H1 (cell line): ENCODE measurements at regions not wholly inside any gene's neighbourhood (a gene's known extent, or its start where the extent isn't known, plus 50 kb on each side); places are given as distances from the start of the nearest gene placed in this dataset.

ENCODE experiments used
- CTCF ChIA-PET: fragments of 300-600 bp; sonication (Branson Sonifier 250); formaldehyde crosslinking; loops from one replicate; lab custom pipeline; 2021; ENCODE audit not compliant: partially characterized antibody; lab: Charles Lee
- POLR2A ChIA-PET: fragments of 300-600 bp; sonication (Branson Sonifier 250); formaldehyde crosslinking; loops from one replicate; lab custom pipeline; 2021; ENCODE audit warnings: inconsistent platforms; ENCODE audit not compliant: partially characterized antibody; lab: Charles Lee
- DNase-seq, 2 experiments: peaks; one replicate each; pipeline versions ENCODE4 v3.0.0 to v3.0.0-alpha.2; 2010 to 2022; ENCODE audit warnings: low spot score in 2 of 2, low read depth in 1 of 2, mixed read lengths in 1 of 2
- FAIRE-seq: peaks from 2 replicates; lab custom pipeline; 2011; peaks lifted over from hg19 to GRCh38; lab: Jason Lieb, UNC
- H2AFZ ChIP-seq: 2 replicates; pipeline ENCODE4 v1.8.1; 2012; ENCODE audit warnings: low read length, inconsistent platforms
- H2AK5ac ChIP-seq: 2 replicates; pipeline ENCODE4 v1.6.1; 2013; ENCODE audit warnings: low read depth, low read length
- H2BK120ac ChIP-seq: replicated peaks from 2 replicates; pipeline ENCODE3; 2013; ENCODE audit warnings: low read depth, low read length, inconsistent platforms
- H2BK12ac ChIP-seq: 2 replicates; pipeline ENCODE4 v1.6.1; 2013; ENCODE audit warnings: low read depth, low read length
- H2BK15ac ChIP-seq: 2 replicates; pipeline ENCODE4 v1.6.1; 2013; ENCODE audit warnings: low read length
- H2BK20ac ChIP-seq: 2 replicates; pipeline ENCODE4 v1.6.1; 2013; ENCODE audit warnings: low read length
- H2BK5ac ChIP-seq: 2 replicates; pipeline ENCODE4 v1.6.1; 2013; ENCODE audit warnings: low read depth, low read length
- H3K14ac ChIP-seq: 2 replicates; pipeline ENCODE4 v1.6.1; 2013; ENCODE audit warnings: inconsistent platforms; ENCODE audit not compliant: insufficient read length
- H3K18ac ChIP-seq: 2 replicates; pipeline ENCODE4 v1.6.1; 2013; ENCODE audit warnings: low read length; ENCODE audit errors: extremely low read depth
- H3K23ac ChIP-seq: 2 replicates; pipeline ENCODE4 v1.6.1; 2013; ENCODE audit warnings: inconsistent platforms; ENCODE audit not compliant: insufficient read length
- H3K23me2 ChIP-seq: 2 replicates; pipeline ENCODE4 v1.6.1; 2013; ENCODE audit warnings: low read depth, low read length
- H3K27ac ChIP-seq: 2 replicates; pipeline ENCODE4 v1.6.1; 2011; ENCODE audit warnings: low read depth, low read length, inconsistent platforms
- H3K27me3 ChIP-seq, 4 experiments: replicated peaks in 1 of 4; 1 replicate in 1 of 4; 2 replicates in 3 of 4; pipeline versions ENCODE4 v1.6.1 to v1.8.1; 2011 to 2013; ENCODE audit warnings: low read length in 3 of 4, mild to moderate bottlenecking in 3 of 4, inconsistent platforms in 2 of 4, mixed read lengths in 2 of 4, moderate library complexity in 1 of 4; ENCODE audit not compliant: control insufficient read depth in 3 of 4, insufficient read depth in 3 of 4; ENCODE audit errors: extremely low read depth in 1 of 4
- H3K36me3 ChIP-seq, 4 experiments: 2 replicates each; pipeline versions ENCODE4 v1.6.1 to v1.8.1; 2011 to 2013; ENCODE audit warnings: mild to moderate bottlenecking in 4 of 4, low read length in 3 of 4, moderate library complexity in 2 of 4, control low read depth in 1 of 4, inconsistent platforms in 1 of 4; ENCODE audit not compliant: insufficient read depth in 4 of 4, control insufficient read depth in 2 of 4
- H3K4ac ChIP-seq: replicated peaks from 2 replicates; pipeline ENCODE3; 2013; ENCODE audit warnings: low read length, low read depth, mixed read lengths, inconsistent platforms; ENCODE audit not compliant: insufficient read length
- H3K4me1 ChIP-seq, 4 experiments: replicated peaks in 1 of 4; 1 replicate in 1 of 4; 2 replicates in 3 of 4; pipeline versions ENCODE4 v1.6.1 to v1.8.1; 2011 to 2013; ENCODE audit warnings: low read length in 3 of 4, inconsistent platforms in 2 of 4, mixed read lengths in 1 of 4; ENCODE audit not compliant: insufficient read depth in 4 of 4, control insufficient read depth in 3 of 4
- H3K4me2 ChIP-seq, 2 experiments: 2 replicates each; pipeline versions ENCODE4 v1.6.1 to v1.8.1; 2011 to 2013; ENCODE audit warnings: low read depth in 2 of 2, low read length in 2 of 2, control low read depth in 1 of 2, inconsistent platforms in 1 of 2, mild to moderate bottlenecking in 1 of 2; ENCODE audit not compliant: insufficient read depth in 1 of 2
- H3K4me3 ChIP-seq, 4 experiments: fragments of 200-600, 300-600 bp in 1 of 4; sonication (generic), shearing (Covaris generic), sonication (Bioruptor Twin) in 1 of 4; 2 replicates each; pipeline versions ENCODE4 v1.5.1 to v1.8.1; 2011 to 2016; ENCODE audit warnings: low read length in 4 of 4, low read depth in 3 of 4, control low read depth in 2 of 4, inconsistent platforms in 2 of 4, mild to moderate bottlenecking in 2 of 4, mixed read lengths in 1 of 4, moderate library complexity in 1 of 4; ENCODE audit not compliant: insufficient read depth in 2 of 4; ENCODE audit errors: extremely low read depth in 1 of 4
- H3K56ac ChIP-seq: replicated peaks from 2 replicates; pipeline ENCODE3; 2013; ENCODE audit warnings: low read depth, mild to moderate bottlenecking, mixed read lengths, low read length, inconsistent platforms; ENCODE audit not compliant: insufficient read length
- H3K79me1 ChIP-seq: 2 replicates; pipeline ENCODE4 v1.6.1; 2013; ENCODE audit warnings: low read depth, low read length, control low read depth
- H3K79me2 ChIP-seq, 2 experiments: 2 replicates each; pipeline versions ENCODE4 v1.6.1 to v1.8.1; 2012 to 2013; ENCODE audit warnings: low read length in 2 of 2, mild to moderate bottlenecking in 2 of 2, inconsistent platforms in 1 of 2; ENCODE audit not compliant: insufficient read depth in 2 of 2, control insufficient read depth in 1 of 2
- H3K9ac ChIP-seq, 4 experiments: replicated peaks in 1 of 4; 1 replicate in 1 of 4; 2 replicates in 3 of 4; pipeline versions ENCODE4 v1.6.1 to v1.8.1; 2011 to 2013; ENCODE audit warnings: low read depth in 3 of 4, low read length in 3 of 4, control low read depth in 2 of 4, mild to moderate bottlenecking in 2 of 4, moderate library complexity in 2 of 4, inconsistent platforms in 1 of 4; ENCODE audit errors: extremely low read depth in 1 of 4
- H3K9me3 ChIP-seq, 2 experiments: 2 replicates each; pipeline versions ENCODE4 v1.6.1 to v1.8.1; 2012 to 2013; ENCODE audit warnings: mild to moderate bottlenecking in 2 of 2, moderate library complexity in 2 of 2, control low read depth in 1 of 2, inconsistent platforms in 1 of 2, low read depth in 1 of 2, low read length in 1 of 2, mixed read lengths in 1 of 2; ENCODE audit not compliant: insufficient read depth in 2 of 2
- H4K20me1 ChIP-seq, 2 experiments: replicated peaks in 1 of 2; 2 replicates each; pipeline versions ENCODE3 to v1.8.1; 2011 to 2013; ENCODE audit warnings: inconsistent platforms in 2 of 2, low read length in 2 of 2, mild to moderate bottlenecking in 1 of 2; ENCODE audit not compliant: insufficient read depth in 2 of 2, control insufficient read depth in 1 of 2
- H4K5ac ChIP-seq: 2 replicates; pipeline ENCODE4 v1.6.1; 2013; ENCODE audit warnings: low read length, low read depth, mixed read lengths, inconsistent platforms; ENCODE audit not compliant: insufficient read length
- H4K8ac ChIP-seq: 2 replicates; pipeline ENCODE4 v1.8.0; 2013; ENCODE audit warnings: mild to moderate bottlenecking, moderate library complexity, low read length, inconsistent platforms; ENCODE audit not compliant: insufficient read depth; ENCODE audit errors: extremely low read depth
- H4K91ac ChIP-seq: replicated peaks from 2 replicates; pipeline ENCODE3; 2013; ENCODE audit warnings: low read length, mixed read lengths, inconsistent platforms; ENCODE audit not compliant: insufficient read length
- CEBPB ChIP-seq: IDR thresholded peaks from 2 replicates; pipeline ENCODE4 v1.6.1; 2012; ENCODE audit warnings: low read depth, low read length
- HDAC2 ChIP-seq, 2 experiments: fragments of 300-600 bp in 1 of 2; sonication (generic) in 1 of 2; IDR thresholded peaks; 2 replicates each; pipeline ENCODE4 v1.6.1; 2011 to 2012; ENCODE audit warnings: low read depth in 2 of 2, low read length in 2 of 2, mild to moderate bottlenecking in 2 of 2, moderate library complexity in 2 of 2, borderline replicate concordance in 1 of 2, inconsistent platforms in 1 of 2
- RNF2 ChIP-seq: fragments of 200-900, 300-1000 bp; sonication (generic); IDR thresholded peaks from 2 replicates; pipeline ENCODE4 v1.7.1; 2016; ENCODE audit warnings: borderline replicate concordance, low read depth, mild to moderate bottlenecking, antibody characterized with exemption, low read length; ENCODE audit not compliant: poor library complexity, severe bottlenecking; ENCODE audit errors: missing control alignments
- RXRA ChIP-seq: IDR thresholded peaks from 2 replicates; pipeline ENCODE4 v1.6.1; 2011; ENCODE audit warnings: low read depth, mild to moderate bottlenecking, low read length, moderate library complexity; ENCODE audit not compliant: insufficient read depth
- TAF7 ChIP-seq: optimal IDR thresholded peaks from 2 replicates; pipeline ENCODE3; 2011; ENCODE audit warnings: low read depth, mild to moderate bottlenecking, inconsistent platforms, low read length, moderate library complexity, borderline replicate concordance
- TCF12 ChIP-seq: IDR thresholded peaks from 2 replicates; pipeline ENCODE4 v1.6.1; 2011; ENCODE audit warnings: low read depth, mild to moderate bottlenecking, low read length

DNA sequence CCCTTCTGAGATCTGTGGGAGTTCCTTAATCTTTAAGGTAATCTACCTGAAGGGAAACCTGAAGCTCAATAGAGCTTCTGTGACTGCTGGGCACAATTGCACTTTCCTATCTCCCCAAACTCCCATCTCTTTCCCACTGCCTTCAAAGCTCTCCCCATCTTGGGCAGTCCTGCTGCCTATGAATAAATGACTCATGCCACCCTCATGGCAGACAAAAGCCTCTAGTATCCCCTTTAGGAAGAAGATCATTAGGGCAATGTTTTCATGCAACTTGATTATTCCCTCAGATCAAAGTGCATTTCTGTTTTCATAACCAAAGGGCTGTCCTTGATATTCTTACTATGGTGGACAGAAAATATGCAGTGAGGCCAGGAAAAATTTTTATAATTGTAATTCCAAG, 704.9 kb upstream of the LRRN3 start:
- ChIA-PET CTCF (interaction anchor here (0.7 kb wide), 1 partner anchor 634 kb away, joined by 3 read pairs; no protein-coding TSS in a partner anchor), POLR2A (no interaction called here)
- no peak overlapping the region for H3K18ac ChIP-seq
- no peak overlapping the region for H3K23ac ChIP-seq
- DNase-seq (no peak), FAIRE-seq (no peak)
- H3K4ac ChIP-seq = no peak overlapping the region
- H4K5ac ChIP-seq = no peak overlapping the region
- H2AK5ac ChIP-seq = no peak overlapping the region
- H2BK12ac ChIP-seq = no peak overlapping the region
- no peak overlapping the region for H3K27ac ChIP-seq
- H3K4me3 ChIP-seq = no peak overlapping the region
- no peaks in the 10 kb centered on the region for H3K79me2 ChIP-seq
- H3K4me1 ChIP-seq = peaks cover 0 to 12% (median 3%) of the 10 kb centered on the region in 4 experiments; a peak in 5 of 7 replicates
- H2BK20ac ChIP-seq = no peak overlapping the region
- peaks cover 0 to 2% (median 0%) of the 10 kb centered on the region in 4 experiments; a peak in 1 of 7 replicates for H3K27me3 ChIP-seq
- TF ChIP-seq RXRA = no peak
- no peak for TF ChIP-seq TCF12
- TF ChIP-seq CEBPB = no peak
- no peak for TF ChIP-seq HDAC2 (IDR thresholded peaks at IDR 0.05; ENCODE audit: borderline replicate concordance in 1 of 2, low read depth in 2 of 2, low read length in 2 of 2)
- no peak for TF ChIP-seq TAF7
- TF ChIP-seq RNF2 = no peak
- H4K91ac ChIP-seq = no peak overlapping the region
- no peak overlapping the region for H2BK5ac ChIP-seq
- no peak overlapping the region for H3K4me2 ChIP-seq
- H2BK120ac ChIP-seq = no peak overlapping the region
- no peaks in the 10 kb centered on the region for H4K20me1 ChIP-seq
- H3K79me1 ChIP-seq = no peaks in the 10 kb centered on the region
- no peak overlapping the region for H3K56ac ChIP-seq
- no peak overlapping the region for H2BK15ac ChIP-seq
- H3K9me3 ChIP-seq = no peaks in the 10 kb centered on the region
- H4K8ac ChIP-seq = no peak overlapping the region
- no peak overlapping the region for H3K9ac ChIP-seq
- no peaks in the 10 kb centered on the region for H3K36me3 ChIP-seq
- no peak overlapping the region for H3K14ac ChIP-seq
- no peaks in the 10 kb centered on the region for H3K23me2 ChIP-seq
- H2AFZ ChIP-seq = no peak overlapping the region
